Hepatocyte (in vitro differentiated cells): ENCODE measurements at regions not wholly inside any gene's neighbourhood (a gene's known extent, or its start where the extent isn't known, plus 50 kb on each side); places are given as distances from the start of the nearest gene placed in this dataset.

Source experiments
- DNase-seq: peaks from one replicate; pipeline ENCODE4 v3.0.0-alpha.2; 2016; ENCODE audit warnings: low spot score
- H2AFZ ChIP-seq: fragments of 200-600 bp; sonication (generic); 2 replicates; pipeline ENCODE4 v1.6.0; 2016; ENCODE audit warnings: antibody characterized with exemption, mild to moderate bottlenecking
- H3K27ac ChIP-seq: fragments of 200-600 bp; sonication (generic); 2 replicates; pipeline ENCODE4 v1.5.1; 2016; ENCODE audit warnings: mild to moderate bottlenecking
- H3K27me3 ChIP-seq: fragments of 200-600 bp; sonication (generic); 2 replicates; pipeline ENCODE4 v1.6.1; 2016
- H3K36me3 ChIP-seq: fragments of 200-600 bp; sonication (generic); replicated peaks from 2 replicates; pipeline ENCODE4 v1.5.1; 2016; ENCODE audit warnings: low read depth; ENCODE audit not compliant: insufficient read depth
- H3K4me1 ChIP-seq: fragments of 200-600 bp; sonication (generic); 2 replicates; pipeline ENCODE4 v1.5.1; 2016; ENCODE audit warnings: mild to moderate bottlenecking, moderate library complexity; ENCODE audit not compliant: insufficient read depth
- H3K4me2 ChIP-seq: fragments of 200-600 bp; sonication (generic); 2 replicates; pipeline ENCODE4 v1.6.0; 2016
- H3K4me3 ChIP-seq: fragments of 200-600 bp; sonication (generic); 2 replicates; pipeline ENCODE4 v1.5.1; 2016; ENCODE audit warnings: mild to moderate bottlenecking
- H3K79me2 ChIP-seq: fragments of 200-600 bp; sonication (generic); 2 replicates; pipeline ENCODE4 v1.6.0; 2017; ENCODE audit warnings: mild to moderate bottlenecking
- H3K9me2 ChIP-seq: fragments of 200-600 bp; sonication (generic); replicated peaks from 2 replicates; pipeline ENCODE4 v1.6.0; 2017; ENCODE audit warnings: mild to moderate bottlenecking; ENCODE audit not compliant: insufficient read depth
- H3K9me3 ChIP-seq: fragments of 200-600 bp; sonication (generic); 2 replicates; pipeline ENCODE4 v1.5.1; 2016; ENCODE audit warnings: low read depth, mild to moderate bottlenecking
- H4K20me1 ChIP-seq: fragments of 200-600 bp; sonication (generic); 2 replicates; pipeline ENCODE4 v1.6.0; 2016; ENCODE audit warnings: mild to moderate bottlenecking; ENCODE audit not compliant: insufficient read depth, poor library complexity, severe bottlenecking
- EZH2 ChIP-seq: fragments of 200-600 bp; sonication (generic); IDR thresholded peaks from 2 replicates; pipeline ENCODE4 v1.6.1; 2016; ENCODE audit warnings: antibody characterized with exemption, mild to moderate bottlenecking, borderline replicate concordance
- EZH2phosphoT487 ChIP-seq: fragments of 200-600 bp; sonication (generic); IDR thresholded peaks from one replicate; pipeline ENCODE4 v1.6.1; 2018; ENCODE audit warnings: antibody characterized with exemption, mild to moderate bottlenecking, low read depth, moderate library complexity; ENCODE audit not compliant: unreplicated experiment, severe bottlenecking
- WGBS: methylation state at CpG from one replicate; pipeline ENCODE4 v1.1.6; 2016; ENCODE audit warnings: low lambda C conversion rate; ENCODE audit errors: missing lambda C conversion rate; 5-methylcytosine and 5-hydroxymethylcytosine counted together
- TF ChIP-seq, protein P1 (sequence below): fragments of 200-600 bp; sonication (generic); IDR thresholded peaks from 2 replicates; pipeline ENCODE4 v1.5.1; 2016; ENCODE audit warnings: antibody characterized with exemption, mild to moderate bottlenecking; ENCODE audit not compliant: poor library complexity

DNA sequence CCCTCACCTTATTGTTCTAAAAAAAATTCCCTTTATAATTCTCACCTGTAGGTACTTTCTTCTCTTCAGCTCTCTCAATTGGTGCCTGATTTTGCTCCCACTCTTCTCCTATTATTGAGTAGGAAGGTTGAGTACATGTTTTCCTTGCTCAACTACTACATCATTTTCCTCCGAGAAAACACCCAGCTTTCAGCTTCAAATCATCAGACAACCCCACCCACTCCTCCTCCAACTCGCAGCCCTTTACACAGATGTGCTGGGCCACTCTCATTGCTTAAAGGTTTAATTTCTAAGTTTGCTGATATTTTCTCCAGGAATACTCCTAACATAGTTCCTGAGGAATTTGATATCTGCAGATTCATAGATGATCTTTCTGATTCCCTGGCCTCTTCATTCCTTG is 734.4 kb upstream of the ZEB2 start:
- Histone ChIP-seq H3K4me2 (no peak overlapping the region), H3K27ac (no peak overlapping the region), H3K4me1 (no peaks in the 10 kb centered on the region), H3K9me2 (no peaks in the 10 kb centered on the region), H4K20me1 (no peaks in the 10 kb centered on the region), H2AFZ (no peak overlapping the region), H3K27me3 (no peaks in the 10 kb centered on the region), H3K9me3 (no peaks in the 10 kb centered on the region), H3K4me3 (no peak overlapping the region), H3K36me3 (no peaks in the 10 kb centered on the region), H3K79me2 (no peaks in the 10 kb centered on the region)
- WGBS: 96% methylated on average over 2 of the region's 2 CpGs
- no peak for DNase-seq
- TF ChIP-seq EZH2phosphoT487 (no peak), EZH2 (no peak)
- TF ChIP-seq, protein P1, sequence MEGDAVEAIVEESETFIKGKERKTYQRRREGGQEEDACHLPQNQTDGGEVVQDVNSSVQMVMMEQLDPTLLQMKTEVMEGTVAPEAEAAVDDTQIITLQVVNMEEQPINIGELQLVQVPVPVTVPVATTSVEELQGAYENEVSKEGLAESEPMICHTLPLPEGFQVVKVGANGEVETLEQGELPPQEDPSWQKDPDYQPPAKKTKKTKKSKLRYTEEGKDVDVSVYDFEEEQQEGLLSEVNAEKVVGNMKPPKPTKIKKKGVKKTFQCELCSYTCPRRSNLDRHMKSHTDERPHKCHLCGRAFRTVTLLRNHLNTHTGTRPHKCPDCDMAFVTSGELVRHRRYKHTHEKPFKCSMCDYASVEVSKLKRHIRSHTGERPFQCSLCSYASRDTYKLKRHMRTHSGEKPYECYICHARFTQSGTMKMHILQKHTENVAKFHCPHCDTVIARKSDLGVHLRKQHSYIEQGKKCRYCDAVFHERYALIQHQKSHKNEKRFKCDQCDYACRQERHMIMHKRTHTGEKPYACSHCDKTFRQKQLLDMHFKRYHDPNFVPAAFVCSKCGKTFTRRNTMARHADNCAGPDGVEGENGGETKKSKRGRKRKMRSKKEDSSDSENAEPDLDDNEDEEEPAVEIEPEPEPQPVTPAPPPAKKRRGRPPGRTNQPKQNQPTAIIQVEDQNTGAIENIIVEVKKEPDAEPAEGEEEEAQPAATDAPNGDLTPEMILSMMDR: no peak

DNA sequence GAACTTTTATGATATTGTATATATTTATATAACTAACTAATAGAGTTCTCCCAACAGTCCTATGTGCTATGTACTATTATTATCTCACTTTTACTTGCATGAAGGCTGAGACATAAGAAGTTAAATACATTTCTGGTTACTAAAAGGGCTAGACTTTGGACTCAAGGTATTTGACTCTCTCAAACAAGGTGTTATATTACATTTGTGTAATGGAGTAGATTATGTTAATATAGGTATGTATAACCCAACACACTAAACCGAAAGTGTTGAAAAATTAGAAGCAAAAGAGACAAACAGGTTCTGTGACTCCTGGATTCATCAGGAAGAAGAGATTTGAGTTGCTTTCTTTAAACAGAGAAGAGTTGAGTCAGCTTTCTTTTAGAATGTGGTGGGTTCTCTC is 733.6 kb upstream of the ZEB2 start:
- H3K27ac ChIP-seq: peak overlapping the region; percentile 50
- TF ChIP-seq EZH2phosphoT487 (no peak), EZH2 (no peak)
- TF ChIP-seq, protein P1: no peak
- H3K79me2 ChIP-seq: no peaks in the 10 kb centered on the region
- H3K4me2 ChIP-seq: peak overlapping the region; percentile 7
- no peak overlapping the region for H3K4me3 ChIP-seq
- no peaks in the 10 kb centered on the region for H3K36me3 ChIP-seq
- DNase-seq: no peak
- no peaks in the 10 kb centered on the region for H3K27me3 ChIP-seq
- no peaks in the 10 kb centered on the region for H3K9me3 ChIP-seq
- no peaks in the 10 kb centered on the region for H3K4me1 ChIP-seq
- WGBS: 60% methylated on average over 1 of the region's 1 CpG
- H3K9me2 ChIP-seq: no peaks in the 10 kb centered on the region
- no peaks in the 10 kb centered on the region for H4K20me1 ChIP-seq
- H2AFZ ChIP-seq: no peak overlapping the region

DNA sequence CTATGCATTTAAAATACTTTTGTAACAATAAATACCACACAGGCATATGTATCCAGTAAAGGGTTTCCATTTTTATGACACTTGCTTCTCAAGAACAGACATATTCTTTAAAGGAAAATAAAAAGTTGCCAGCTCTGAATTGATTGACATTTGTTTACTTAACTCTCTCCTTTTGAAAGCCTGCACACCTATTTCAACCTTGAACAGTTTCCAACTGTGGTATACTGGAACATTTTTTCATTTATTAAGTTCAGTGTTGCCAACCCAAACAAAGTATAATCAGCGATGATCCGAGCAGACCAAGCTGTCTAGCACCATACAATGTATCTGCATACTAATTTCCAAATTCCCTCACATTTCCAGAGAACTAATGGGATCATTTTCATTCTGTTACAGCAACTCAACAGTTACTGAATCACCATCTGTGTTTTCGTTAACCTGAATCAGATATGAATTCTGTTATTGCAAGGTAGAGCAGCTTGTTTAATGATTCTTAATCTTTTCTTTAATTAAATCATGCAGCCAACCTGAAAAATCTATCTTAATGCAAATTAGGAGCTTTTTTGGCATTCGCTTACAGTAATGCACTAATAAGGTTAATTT is 725.5 kb upstream of the ZEB2 start:
- Histone ChIP-seq H3K79me2 (no peaks in the 10 kb centered on the region), H3K4me2 (no peak overlapping the region), H3K9me3 (no peaks in the 10 kb centered on the region), H3K4me3 (no peak overlapping the region), H2AFZ (no peak overlapping the region), H3K4me1 (no peaks in the 10 kb centered on the region), H3K9me2 (no peaks in the 10 kb centered on the region), H3K27me3 (no peaks in the 10 kb centered on the region), H3K36me3 (no peaks in the 10 kb centered on the region), H3K27ac (no peak overlapping the region), H4K20me1 (no peaks in the 10 kb centered on the region)
- TF ChIP-seq EZH2 (no peak), EZH2phosphoT487 (no peak)
- TF ChIP-seq, protein P1: no peak
- WGBS: 77% methylated on average over 4 of the region's 4 CpGs
- DNase-seq: no peak

DNA sequence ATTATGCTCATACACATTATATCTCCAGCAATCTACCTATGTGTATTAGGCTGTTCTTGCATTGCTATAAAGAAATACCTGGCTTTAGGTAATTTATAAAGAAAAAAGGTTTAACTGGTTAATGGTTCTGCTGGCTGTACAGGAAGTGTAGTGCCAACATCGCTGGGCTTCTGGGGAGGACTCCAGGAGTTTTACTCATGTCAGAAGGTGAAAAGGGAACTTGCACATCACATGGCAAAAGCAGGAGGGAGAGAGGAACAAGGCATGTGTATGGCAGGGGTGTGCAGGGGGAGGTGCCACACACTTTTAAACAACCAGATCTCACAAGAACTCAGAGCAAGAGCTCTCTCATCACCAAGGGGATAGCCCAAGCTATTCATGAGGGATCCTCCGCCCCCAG is 715.4 kb upstream of the ZEB2 start:
- Histone ChIP-seq H2AFZ (no peak overlapping the region), H3K9me3 (no peaks in the 10 kb centered on the region), H3K27ac (no peak overlapping the region), H3K79me2 (no peaks in the 10 kb centered on the region), H3K36me3 (no peaks in the 10 kb centered on the region), H3K4me1 (no peaks in the 10 kb centered on the region), H3K27me3 (no peaks in the 10 kb centered on the region), H3K4me3 (no peak overlapping the region), H3K9me2 (no peaks in the 10 kb centered on the region), H3K4me2 (no peak overlapping the region), H4K20me1 (no peaks in the 10 kb centered on the region)
- DNase-seq: no peak
- TF ChIP-seq, protein P1: no peak
- TF ChIP-seq EZH2phosphoT487 (no peak), EZH2 (no peak)
- 94% methylated on average over 2 of the region's 2 CpGs for WGBS
